Activated naive CD8-positive, alpha-beta T cell treated with anti-CD3 and anti-CD28 coated beads for 36 hours (primary cell): ENCODE measurements at regions not wholly inside any gene's neighbourhood (a gene's known extent, or its start where the extent isn't known, plus 50 kb on each side); places are given as distances from the start of the nearest gene placed in this dataset.

Source experiments
- DNase-seq: peaks from one replicate; pipeline ENCODE4 v3.0.0; 2021
- H3K27ac Mint-ChIP-seq: one replicate; pipeline ENCODE4 v1.8.0; 2022; ENCODE audit warnings: mild to moderate bottlenecking, moderate library complexity, mixed read lengths
- H3K27me3 Mint-ChIP-seq: one replicate; pipeline ENCODE4 v1.8.0; 2022; ENCODE audit warnings: mild to moderate bottlenecking, mixed read lengths
- H3K36me3 Mint-ChIP-seq: one replicate; pipeline ENCODE4 v1.8.0; 2021; ENCODE audit warnings: mild to moderate bottlenecking, mixed read lengths
- H3K4me1 Mint-ChIP-seq: one replicate; pipeline ENCODE4 v1.8.0; 2021; ENCODE audit warnings: mixed read lengths
- H3K4me3 Mint-ChIP-seq: one replicate; pipeline ENCODE4 v1.8.0; 2022; ENCODE audit warnings: mild to moderate bottlenecking, moderate library complexity, mixed read lengths
- H3K9me3 Mint-ChIP-seq: one replicate; pipeline ENCODE4 v1.8.0; 2022; ENCODE audit warnings: mixed read lengths

DNA sequence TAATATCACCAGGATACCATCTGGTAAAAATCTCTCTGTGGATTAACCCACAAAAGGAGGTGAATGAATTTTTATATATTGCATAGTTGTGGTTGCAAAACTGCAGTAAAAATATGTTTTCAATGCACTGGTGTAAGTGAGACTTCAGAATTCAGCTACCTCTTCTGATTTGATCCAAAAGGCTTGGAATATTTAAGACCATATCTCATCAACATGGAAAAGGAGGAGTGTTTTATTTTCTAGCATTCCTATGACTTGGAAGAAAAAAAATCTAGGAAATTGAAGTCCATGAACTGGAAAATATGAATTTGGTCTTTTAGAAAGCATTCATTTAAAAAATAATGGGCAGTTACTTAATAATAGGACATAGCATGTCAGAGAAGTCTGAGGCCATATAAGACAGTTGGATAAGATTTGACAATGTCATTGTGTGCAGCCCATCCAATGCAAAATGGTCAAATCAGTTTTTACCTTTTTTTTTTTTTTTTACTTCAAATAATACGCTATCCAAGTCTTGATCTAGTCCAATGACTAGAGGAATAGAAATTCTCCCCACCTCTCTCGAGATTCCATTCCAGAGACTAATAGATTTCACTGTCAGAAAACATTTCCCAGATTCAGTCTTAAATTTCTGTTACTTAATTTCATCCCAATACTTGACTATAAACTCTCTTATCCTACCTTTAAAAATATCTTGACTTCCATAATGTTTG lies 364.9 kb upstream of the PMFBP1 start:
- DNase-seq = no peak
- H3K27ac Mint-ChIP-seq = no peak overlapping the region

DNA sequence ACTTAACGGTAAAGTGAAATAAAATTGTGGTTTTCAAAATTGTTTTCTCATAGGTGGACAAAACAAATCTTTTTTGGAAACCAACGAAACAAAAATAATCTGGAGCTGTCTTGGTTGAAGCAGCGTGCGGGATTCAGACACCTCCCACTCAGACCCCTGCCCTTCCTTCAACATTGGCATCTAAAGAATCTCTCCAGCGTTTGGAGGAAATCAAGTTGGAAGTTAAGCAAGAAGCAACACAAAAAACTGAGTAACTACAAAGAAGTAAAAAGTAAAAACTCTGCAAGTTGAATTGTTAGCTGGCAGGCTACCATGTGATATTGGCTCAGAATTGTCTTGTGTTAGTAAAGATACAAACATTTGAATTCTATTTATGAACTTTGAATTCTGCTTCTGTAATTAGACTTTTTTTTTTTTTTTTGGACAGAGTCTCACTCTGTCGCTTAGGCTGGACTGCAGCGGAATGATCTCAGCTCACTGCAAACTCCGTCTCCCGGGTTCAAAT lies 361.0 kb upstream of the PMFBP1 start:
- Mint-ChIP-seq H3K4me1 (no peaks in the 10 kb centered on the region), H3K4me3 (no peak overlapping the region), H3K27me3 (no peaks in the 10 kb centered on the region), H3K27ac (no peak overlapping the region), H3K9me3 (peaks cover 6% of the 10 kb centered on the region), H3K36me3 (peaks cover 10% of the 10 kb centered on the region)
- DNase-seq = no peak

More for the DNA sequence above, 364.9 kb upstream of the PMFBP1 start:
- no peak overlapping the region for H3K4me3 Mint-ChIP-seq
- H3K36me3 Mint-ChIP-seq = peaks cover 2% of the 10 kb centered on the region
- H3K9me3 Mint-ChIP-seq = no peaks in the 10 kb centered on the region
- no peaks in the 10 kb centered on the region for H3K4me1 Mint-ChIP-seq
- no peaks in the 10 kb centered on the region for H3K27me3 Mint-ChIP-seq

DNA sequence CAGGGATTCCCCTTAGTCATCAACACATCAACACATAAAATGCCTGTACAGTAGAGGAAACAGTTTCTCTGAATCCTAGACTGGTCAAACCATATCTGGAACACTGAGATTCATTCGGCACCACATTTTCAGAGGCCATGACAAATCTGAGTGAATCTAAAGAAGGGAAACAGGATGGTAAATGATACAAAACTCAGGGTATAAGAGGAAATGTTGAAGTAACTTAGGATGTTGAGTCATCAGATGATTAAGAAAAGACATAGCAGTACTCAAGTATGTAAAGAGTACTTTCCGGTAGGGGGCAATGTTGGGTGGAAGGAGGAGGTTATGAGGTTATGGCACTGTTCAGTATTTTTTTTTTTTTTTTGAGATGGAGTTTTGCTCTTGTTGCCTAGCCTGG lies 358.5 kb upstream of the PMFBP1 start:
- H3K27me3 Mint-ChIP-seq = no peaks in the 10 kb centered on the region
- peaks cover 13% of the 10 kb centered on the region for H3K9me3 Mint-ChIP-seq
- peaks cover 10% of the 10 kb centered on the region for H3K36me3 Mint-ChIP-seq
- no peaks in the 10 kb centered on the region for H3K4me1 Mint-ChIP-seq
- H3K27ac Mint-ChIP-seq = no peak overlapping the region
- no peak overlapping the region for H3K4me3 Mint-ChIP-seq
- no peak for DNase-seq

DNA sequence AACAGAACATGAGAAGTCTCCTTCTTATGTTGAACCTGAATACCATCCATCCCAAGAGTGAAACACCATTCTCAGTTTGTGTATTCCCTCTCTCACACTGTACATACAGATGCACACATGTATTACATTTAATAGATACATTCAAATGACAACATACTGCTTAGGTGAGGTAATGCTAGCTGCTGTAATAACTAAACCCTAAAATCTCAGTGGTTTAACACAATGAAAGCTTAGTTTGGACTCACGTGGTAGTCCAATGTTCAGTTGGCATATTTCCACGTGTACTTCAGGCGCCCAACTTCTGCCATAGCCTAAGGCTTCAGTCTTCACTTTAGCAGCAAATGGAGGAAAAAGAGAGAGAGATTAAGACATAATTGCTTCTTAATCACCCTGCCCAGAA lies 351.1 kb upstream of the PMFBP1 start:
- Mint-ChIP-seq H3K4me3 (no peak overlapping the region), H3K36me3 (peaks cover 26% of the 10 kb centered on the region), H3K27ac (no peak overlapping the region), H3K4me1 (no peaks in the 10 kb centered on the region), H3K9me3 (peaks cover 29% of the 10 kb centered on the region), H3K27me3 (no peaks in the 10 kb centered on the region)
- no peak for DNase-seq

DNA sequence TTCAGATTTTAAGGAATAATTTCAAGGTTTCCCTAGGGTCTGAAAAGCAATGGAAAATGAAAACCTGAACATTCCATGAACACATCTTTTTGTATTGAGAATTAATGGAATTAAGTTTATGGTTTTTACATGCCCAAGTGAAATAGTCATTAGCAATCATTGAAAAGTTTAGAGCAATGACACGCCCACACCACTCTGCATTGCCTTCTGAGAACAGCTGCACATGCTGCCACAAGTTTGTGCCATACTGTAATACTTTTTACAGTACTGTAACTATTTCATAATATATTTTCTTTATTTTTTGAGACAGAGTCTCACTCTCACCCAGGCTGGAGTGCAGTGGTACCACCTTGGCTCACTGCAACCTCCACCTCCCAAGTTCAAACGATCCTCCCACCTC lies 345.2 kb upstream of the PMFBP1 start:
- Mint-ChIP-seq H3K27me3 (no peaks in the 10 kb centered on the region), H3K4me1 (no peaks in the 10 kb centered on the region), H3K9me3 (peaks cover 8% of the 10 kb centered on the region), H3K36me3 (peaks cover 16% of the 10 kb centered on the region), H3K4me3 (no peak overlapping the region), H3K27ac (no peak overlapping the region)
- DNase-seq = no peak

DNA sequence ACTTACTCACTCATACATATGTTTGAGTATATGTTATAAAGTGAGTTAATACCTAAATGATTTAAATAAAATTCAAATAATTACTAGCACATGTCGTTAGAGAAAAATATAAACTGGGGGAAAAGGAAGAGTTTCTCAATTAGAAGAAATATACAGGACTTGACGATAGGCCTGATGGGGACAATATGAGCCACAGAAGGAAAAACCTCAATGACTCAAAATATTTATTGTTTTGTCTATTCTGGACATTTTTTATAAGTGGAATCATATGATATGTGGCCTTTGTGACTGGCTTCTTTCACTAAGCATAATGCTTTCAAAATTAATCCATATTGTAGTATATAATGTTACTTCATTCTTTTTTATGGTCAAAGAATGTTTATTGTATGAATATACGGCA lies 339.2 kb upstream of the PMFBP1 start:
- Mint-ChIP-seq H3K27ac (no peak overlapping the region), H3K27me3 (no peaks in the 10 kb centered on the region), H3K36me3 (no peaks in the 10 kb centered on the region), H3K9me3 (no peaks in the 10 kb centered on the region), H3K4me3 (no peak overlapping the region), H3K4me1 (no peaks in the 10 kb centered on the region)
- no peak for DNase-seq

DNA sequence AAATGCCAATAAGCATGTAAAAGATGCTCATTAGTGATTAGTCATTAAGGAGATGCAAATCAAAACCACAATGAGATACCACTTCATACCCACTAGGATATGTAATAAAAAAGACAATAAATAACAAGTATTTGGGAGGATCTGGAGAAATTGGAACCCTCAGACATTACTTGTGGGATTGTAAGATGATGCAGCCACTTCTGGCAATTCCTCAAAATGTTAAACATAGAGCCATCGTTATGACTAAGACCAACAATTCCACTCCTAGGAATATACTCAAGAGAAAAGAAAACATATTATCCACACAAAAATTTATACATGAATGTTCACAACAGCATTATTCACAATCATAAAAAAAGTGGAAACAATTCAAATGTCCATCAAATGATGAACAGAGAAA lies 336.2 kb upstream of the PMFBP1 start:
- Mint-ChIP-seq H3K9me3 (no peaks in the 10 kb centered on the region), H3K27me3 (no peaks in the 10 kb centered on the region), H3K27ac (no peak overlapping the region), H3K4me1 (no peaks in the 10 kb centered on the region), H3K4me3 (no peak overlapping the region), H3K36me3 (no peaks in the 10 kb centered on the region)
- DNase-seq = no peak

DNA sequence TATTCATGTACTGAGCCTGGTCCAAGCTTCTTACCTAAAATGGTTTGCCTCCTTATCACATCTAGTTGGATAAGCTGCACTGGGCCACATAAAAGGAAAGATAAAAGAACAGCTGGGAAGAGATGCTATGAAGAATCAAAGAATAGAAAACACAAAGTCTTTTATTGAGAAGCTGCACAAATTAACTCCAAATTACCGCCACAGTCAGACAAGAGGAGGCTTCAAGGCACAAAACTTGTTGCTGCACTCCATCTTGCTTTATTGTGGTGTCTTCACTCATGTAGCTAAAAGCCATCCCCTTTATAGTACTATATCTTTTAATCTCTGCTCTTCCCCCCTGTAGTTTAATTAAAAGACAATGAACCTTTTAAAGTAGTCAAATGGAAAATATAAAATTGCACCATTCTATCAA lies 330.6 kb upstream of the PMFBP1 start:
- Mint-ChIP-seq H3K27me3 (no peaks in the 10 kb centered on the region), H3K9me3 (no peaks in the 10 kb centered on the region), H3K36me3 (no peaks in the 10 kb centered on the region), H3K4me1 (peaks cover 6% of the 10 kb centered on the region), H3K27ac (no peak overlapping the region), H3K4me3 (no peak overlapping the region)
- DNase-seq = no peak

DNA sequence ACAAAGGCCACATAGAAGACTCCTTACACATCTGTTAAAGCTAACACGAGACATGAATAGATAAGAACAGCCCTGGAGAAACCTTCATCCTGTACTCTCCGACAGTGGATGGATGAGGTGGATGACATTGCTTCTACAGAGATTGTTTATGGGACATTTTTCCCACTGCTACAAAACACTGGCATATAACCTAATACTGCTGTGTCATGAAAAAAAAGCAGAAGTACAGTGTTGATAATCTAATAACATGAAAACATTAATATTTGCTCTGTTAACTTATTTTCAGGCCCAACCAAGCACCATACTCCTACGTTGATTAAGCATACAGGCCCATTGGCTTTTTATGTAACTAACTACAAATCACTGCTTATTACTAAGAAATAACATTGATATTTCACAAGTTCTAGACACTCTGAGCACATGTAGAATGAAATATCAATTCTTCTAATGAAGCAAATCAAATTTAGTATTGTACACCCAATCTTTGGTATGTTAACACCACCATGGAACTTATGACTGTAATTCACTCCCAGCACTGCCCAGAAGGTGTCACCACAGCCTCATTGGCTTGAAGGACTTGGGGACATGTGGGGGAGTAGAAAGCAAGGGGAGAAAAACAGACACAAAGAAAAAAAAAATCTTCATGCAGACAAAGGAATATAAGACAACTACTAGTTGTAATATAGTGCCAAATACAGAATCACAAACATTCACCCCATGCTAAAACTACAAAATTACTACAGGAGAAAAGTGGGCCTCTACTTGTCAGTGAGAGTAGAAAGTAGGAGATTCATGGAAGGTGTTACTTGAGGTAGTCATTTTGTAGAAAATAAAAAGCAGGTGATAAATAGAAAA lies 330.0 kb upstream of the PMFBP1 start:
- DNase-seq = peak; percentile 42
- Mint-ChIP-seq H3K27me3 (no peaks in the 10 kb centered on the region), H3K4me3 (no peak overlapping the region), H3K36me3 (no peaks in the 10 kb centered on the region), H3K4me1 (peaks cover 6% of the 10 kb centered on the region), H3K9me3 (no peaks in the 10 kb centered on the region), H3K27ac (no peak overlapping the region)

DNA sequence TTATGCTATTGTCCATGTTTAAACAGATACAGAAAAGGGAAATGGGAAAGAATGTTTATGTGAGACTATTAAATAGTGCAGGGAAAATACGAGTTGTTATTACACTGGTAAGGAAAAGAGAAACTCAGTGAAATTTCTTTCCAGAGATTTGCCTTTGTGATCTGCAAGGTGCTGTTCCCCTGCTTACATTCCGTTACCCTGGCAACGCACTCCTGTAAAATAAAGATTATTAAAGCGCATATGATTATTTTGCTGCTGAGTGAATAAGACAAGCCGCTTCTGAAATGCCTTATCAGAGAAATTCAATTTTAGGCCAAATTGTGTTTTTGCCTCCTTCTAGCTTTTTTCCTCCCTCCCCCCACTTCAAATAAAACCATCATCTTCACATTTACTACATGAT lies 328.6 kb upstream of the PMFBP1 start:
- no peaks in the 10 kb centered on the region for H3K9me3 Mint-ChIP-seq
- no peak overlapping the region for H3K27ac Mint-ChIP-seq
- no peak for DNase-seq
- H3K36me3 Mint-ChIP-seq = no peaks in the 10 kb centered on the region
- no peaks in the 10 kb centered on the region for H3K27me3 Mint-ChIP-seq
- peaks cover 6% of the 10 kb centered on the region for H3K4me1 Mint-ChIP-seq
- no peak overlapping the region for H3K4me3 Mint-ChIP-seq

DNA sequence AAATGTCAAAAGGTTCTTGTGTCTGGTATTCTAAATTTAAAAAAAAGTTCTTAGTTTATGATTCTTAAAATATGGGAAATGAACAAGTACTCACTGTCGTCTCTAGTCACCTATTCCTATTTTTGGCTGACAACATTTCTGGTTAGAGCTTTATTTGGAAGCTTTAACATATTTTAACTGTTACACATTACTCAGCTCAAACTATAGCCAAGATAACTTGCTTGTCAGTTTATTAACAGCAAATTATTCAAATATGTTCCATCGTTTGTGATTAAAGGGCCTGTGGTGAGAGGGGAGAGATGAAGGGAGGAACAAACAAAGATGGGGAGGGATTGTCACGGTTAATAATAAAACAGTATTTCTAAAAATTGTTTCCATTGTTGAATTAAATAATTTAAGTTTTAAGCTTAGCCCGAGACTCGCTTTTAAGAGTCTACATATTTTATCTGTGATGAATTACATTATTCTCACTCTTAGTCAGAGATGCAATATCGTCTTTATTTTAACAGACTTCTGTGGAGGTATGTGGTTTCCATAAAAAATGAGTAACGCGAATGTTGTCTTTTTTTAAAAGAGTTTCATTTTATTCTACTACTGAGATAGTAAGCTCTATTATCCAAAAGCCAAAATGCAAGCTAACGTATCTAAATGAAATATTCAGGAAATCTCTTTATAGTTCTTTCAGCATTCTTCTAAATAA lies 321.9 kb upstream of the PMFBP1 start:
- Mint-ChIP-seq H3K9me3 (no peaks in the 10 kb centered on the region), H3K36me3 (no peaks in the 10 kb centered on the region), H3K27ac (no peak overlapping the region), H3K4me1 (no peaks in the 10 kb centered on the region), H3K27me3 (no peaks in the 10 kb centered on the region), H3K4me3 (no peak overlapping the region)
- DNase-seq = no peak

DNA sequence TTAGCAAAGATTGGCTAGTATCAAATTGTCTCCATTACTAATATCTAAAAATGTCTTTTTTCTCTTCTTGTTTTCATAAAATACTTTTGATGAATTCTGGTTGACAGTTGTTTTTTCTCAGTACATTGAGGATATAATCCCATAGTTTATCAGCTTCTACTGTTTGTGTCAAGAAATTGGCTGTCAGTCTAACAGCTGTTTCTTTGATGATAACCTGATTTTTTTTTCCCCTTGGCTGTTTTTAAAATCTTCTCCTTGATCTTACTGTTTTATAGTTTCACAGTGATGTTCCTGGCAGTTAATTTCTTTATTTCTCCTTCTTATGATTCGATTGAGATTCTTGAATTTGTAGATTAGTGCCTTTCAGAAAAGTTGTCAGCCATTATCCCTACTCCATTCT lies 315.3 kb upstream of the PMFBP1 start:
- Mint-ChIP-seq H3K4me3 (no peak overlapping the region), H3K9me3 (peaks cover 8% of the 10 kb centered on the region), H3K4me1 (peaks cover 8% of the 10 kb centered on the region), H3K27ac (no peak overlapping the region), H3K27me3 (no peaks in the 10 kb centered on the region), H3K36me3 (peaks cover 6% of the 10 kb centered on the region)
- no peak for DNase-seq

DNA sequence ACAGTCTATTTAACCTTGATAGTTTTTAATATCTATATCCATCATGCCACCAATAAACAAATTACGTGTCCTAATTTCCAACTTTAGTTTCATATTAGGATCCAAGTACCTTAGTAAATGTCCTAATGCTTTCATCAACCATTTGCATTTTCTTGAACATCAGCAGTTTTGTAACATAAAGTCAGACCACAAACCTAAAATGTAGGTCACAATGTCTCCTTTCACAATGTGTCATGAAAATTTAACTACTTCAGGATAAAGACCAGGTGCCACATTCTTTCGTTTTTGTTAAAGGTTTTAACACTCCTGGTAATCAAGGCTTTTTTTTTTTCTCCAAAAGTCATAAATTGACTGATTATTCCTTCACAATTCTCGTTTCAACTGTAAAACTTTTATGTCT lies 310.7 kb upstream of the PMFBP1 start:
- H3K9me3 Mint-ChIP-seq = peaks cover 7% of the 10 kb centered on the region
- H3K36me3 Mint-ChIP-seq = peaks cover 12% of the 10 kb centered on the region
- no peak for DNase-seq

DNA sequence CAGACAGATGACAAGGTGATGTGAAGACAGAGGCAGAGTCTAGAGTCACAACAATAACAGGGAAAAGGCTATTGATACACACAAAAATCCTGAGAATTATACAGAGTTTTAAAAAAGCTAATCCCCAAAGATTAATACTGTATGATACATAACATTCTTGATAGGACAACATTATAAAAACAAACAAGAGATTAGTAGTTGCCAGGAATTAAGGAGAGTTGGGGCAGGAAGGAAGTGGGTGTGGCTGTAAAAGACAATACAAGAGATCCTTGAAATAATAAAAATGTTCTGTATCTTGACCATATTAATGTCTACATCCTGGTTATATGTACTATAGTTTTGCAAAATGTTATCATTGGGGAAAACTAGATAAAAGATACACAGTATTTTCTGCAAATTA lies 309.5 kb upstream of the PMFBP1 start:
- H3K4me3 Mint-ChIP-seq = no peak overlapping the region
- no peaks in the 10 kb centered on the region for H3K27me3 Mint-ChIP-seq
- DNase-seq = no peak
- no peaks in the 10 kb centered on the region for H3K9me3 Mint-ChIP-seq
- H3K4me1 Mint-ChIP-seq = peaks cover 18% of the 10 kb centered on the region
- peaks cover 6% of the 10 kb centered on the region for H3K36me3 Mint-ChIP-seq
- H3K27ac Mint-ChIP-seq = no peak overlapping the region

More for the DNA sequence above, 310.7 kb upstream of the PMFBP1 start:
- Mint-ChIP-seq H3K4me3 (no peak overlapping the region), H3K4me1 (peaks cover 18% of the 10 kb centered on the region), H3K27ac (no peak overlapping the region), H3K27me3 (no peaks in the 10 kb centered on the region)

DNA sequence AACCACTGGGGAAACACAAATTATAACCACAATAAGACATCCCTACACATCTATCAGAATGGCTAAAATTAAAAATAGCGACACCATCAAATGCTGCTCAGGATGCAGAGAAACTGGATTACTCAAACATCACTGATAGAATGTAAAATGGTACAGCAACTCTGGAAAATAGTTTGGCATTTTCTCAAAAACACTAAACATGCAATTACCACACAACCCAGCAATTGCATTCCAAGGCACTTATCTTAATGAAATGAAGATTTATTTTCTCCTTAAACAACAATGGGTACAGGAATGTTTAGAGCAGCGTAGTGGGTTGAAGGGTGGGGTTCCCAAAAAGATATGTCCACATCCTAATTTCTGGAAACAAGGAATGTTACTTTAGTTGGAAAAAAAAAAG lies 309.0 kb upstream of the PMFBP1 start:
- peaks cover 18% of the 10 kb centered on the region for H3K4me1 Mint-ChIP-seq
- no peak for DNase-seq
- H3K4me3 Mint-ChIP-seq = no peak overlapping the region
- no peaks in the 10 kb centered on the region for H3K27me3 Mint-ChIP-seq
- H3K9me3 Mint-ChIP-seq = no peaks in the 10 kb centered on the region
- H3K36me3 Mint-ChIP-seq = peaks cover 6% of the 10 kb centered on the region
- no peak overlapping the region for H3K27ac Mint-ChIP-seq
